HG03196 (cell line): ENCODE measurements at regions not wholly inside any gene's neighbourhood (a gene's known extent, or its start where the extent isn't known, plus 50 kb on each side); places are given as distances from the start of the nearest gene placed in this dataset.
"Not testable (repeated sequence)": the region's sequence is repeated elsewhere in the genome, so short reads cannot be mapped to it uniquely, and the experiment has no call there.

Experiments used
- ATAC-seq: cut with Tn5 transposase; IDR thresholded peaks from one replicate; pipeline ENCODE4 v1.9.1; 2021; ENCODE audit not compliant: unreplicated experiment

DNA sequence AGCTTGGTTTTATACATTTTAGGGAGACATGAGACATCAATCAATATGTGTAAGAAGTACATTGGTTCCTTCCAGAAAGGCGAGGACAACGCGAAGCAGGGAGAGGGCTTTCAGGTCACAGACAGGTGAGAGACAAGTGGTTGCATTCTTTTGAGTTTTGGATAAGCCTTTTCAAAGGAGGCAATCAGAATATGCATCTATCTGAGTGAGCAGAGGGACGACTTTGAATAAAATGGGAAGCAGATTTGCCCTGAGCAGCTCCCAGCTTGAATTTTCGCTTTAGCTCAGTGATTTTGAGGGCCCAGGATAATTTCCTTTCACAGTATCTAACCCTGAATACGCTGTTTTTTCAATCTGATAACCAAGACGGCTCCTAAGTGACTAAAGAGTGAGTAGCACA, 82.5 kb upstream of the MYO3A start:
- no peak for ATAC-seq

DNA sequence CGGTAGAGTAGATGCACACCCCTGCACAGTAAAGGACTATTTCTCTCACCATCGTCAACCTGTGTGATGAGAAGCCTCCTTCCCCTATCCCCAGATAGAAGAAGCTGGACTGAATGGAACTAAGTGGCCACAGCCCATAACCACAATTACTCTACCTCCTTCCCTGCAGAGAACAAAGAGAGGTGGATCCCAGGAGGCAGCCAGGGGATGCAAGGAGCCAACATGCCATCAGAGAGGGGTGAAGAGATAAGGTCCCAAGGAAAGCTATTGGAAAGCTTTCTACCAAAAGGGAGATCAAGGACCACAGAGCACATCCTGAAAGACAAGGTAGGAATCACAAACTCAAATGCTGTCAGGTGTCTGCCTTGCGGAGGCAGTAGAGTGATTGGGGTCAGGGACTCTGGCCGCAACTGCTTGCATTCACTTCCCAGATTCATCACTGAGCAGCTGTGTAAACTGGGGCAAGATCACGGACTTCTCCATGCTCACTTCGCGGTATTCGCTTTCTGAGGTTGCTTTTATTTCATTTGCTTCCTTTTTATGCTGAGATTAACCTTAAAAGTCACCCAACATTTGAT, 81.6 kb upstream of the MYO3A start:
- ATAC-seq, result no peak

DNA sequence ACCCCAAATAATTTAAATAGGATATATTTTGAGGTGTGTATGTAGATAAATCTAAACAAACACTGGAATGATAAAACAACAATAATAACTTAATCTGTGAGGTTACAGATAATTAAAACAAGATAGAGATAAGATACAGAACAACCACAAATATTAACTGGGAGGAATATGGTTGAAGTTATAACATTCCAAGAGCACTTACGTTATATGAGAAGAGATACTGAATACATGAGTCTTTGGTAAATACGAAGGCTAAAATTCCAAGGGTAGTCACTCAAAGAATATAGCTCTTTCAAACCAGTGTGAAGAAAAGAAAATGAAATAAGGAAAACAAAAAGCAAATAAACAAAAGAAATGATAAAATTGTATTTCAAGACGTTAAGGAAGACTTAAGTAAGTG, 76.0 kb upstream of the MYO3A start:
- ATAC-seq, result no peak

DNA sequence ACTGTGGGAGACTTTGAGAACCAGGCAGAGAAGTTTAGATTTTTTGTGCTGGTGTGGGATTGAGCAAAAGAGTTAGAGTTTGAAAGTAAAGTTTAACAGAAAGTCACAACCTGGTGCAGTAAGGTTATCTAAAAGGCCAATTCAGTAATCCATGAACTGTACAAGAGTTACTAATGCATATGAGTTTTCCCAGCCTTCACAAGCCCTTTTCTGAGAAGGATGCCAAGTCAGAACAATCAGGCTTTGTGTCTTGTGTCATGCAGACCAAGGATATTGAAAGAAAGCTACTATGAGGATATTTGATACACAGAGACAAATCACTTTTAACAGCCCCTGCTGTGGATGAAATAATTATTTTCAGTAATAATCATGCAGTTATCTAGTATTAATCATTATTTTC, 68.8 kb upstream of the MYO3A start:
- ATAC-seq, result no peak

DNA sequence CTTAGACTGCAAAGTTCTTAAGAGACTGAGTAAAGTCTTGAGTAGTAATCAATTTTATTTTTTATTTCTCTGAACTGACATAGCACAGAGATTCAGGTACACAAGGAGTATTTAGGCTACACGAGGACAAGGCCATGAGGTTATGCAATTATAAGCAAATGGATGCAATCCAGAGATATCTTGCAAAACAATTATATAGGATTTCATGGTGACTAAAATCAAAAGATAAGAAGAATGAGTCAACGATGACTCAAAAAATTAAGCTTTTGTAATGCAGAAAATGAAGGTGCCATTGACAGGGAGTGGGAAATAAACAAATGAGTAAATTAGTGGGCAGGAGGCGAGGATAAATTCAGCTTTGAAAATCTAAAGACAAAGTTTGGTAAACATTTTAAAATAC, 66.7 kb upstream of the MYO3A start:
- no peak for ATAC-seq

DNA sequence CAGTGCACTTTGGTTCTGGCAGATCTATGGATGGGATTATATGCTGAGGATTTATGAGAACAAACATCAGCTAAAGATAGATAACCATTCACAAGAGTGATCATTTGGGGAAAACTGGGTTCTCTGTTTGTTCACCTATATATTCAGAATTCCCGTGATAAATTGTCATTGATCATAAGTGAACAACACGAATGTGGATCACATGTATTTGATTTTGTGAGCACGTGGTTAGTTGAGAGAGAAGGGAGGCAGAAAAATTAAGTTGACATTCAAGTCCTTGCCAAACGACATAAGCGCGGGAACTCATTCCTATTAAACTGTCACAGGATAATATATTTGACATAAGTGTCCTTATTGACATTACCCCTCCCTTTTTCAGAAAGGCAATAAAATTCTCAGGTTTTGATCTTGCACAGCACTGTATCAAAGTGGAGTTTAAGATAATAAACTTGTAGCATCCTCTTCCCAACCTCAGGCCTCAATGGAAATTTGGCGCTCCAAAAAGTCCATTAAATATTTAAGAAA, 64.9 kb upstream of the MYO3A start:
- no peak for ATAC-seq

DNA sequence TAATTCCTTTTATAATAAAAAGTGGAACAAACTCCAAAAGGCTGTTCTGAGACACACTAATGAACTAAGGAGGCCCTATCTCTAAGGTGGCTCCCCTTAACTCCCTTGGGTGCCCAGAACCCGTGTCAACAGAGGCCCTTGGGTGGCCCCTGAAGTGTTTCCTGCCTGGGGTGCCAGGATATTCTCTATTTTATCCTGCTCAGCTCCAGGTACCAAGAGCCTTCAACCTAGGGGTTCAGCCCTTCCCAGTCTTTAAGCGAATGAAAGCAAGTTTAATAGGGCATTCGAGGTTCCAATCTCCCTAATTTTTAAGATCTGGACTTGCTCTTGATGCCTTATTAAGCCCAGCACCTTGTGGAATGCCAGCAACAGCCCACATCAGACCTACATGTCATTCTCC, 64.4 kb upstream of the MYO3A start:
- no peak for ATAC-seq

DNA sequence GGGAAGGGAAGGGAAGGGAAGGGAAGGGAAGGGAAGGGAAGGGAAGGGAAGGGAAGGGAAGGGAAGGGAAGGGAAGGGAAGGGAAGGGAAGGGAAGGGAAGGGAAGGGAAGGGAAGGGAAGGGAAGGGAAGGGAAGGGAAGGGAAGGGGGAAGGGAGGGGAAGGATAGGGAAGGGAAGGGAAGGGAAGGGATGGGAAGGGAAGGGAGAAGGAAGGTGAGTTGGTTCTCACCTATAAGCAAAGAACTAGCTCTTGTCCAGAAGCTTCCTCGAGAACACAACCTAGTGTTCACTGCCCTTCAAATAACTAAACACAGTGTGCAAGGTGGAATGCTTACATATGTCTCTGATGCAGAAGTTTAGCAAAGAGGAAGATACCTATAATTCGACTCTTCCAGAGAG, 59.6 kb upstream of the MYO3A start:
- not testable (repeated sequence) for ATAC-seq

DNA sequence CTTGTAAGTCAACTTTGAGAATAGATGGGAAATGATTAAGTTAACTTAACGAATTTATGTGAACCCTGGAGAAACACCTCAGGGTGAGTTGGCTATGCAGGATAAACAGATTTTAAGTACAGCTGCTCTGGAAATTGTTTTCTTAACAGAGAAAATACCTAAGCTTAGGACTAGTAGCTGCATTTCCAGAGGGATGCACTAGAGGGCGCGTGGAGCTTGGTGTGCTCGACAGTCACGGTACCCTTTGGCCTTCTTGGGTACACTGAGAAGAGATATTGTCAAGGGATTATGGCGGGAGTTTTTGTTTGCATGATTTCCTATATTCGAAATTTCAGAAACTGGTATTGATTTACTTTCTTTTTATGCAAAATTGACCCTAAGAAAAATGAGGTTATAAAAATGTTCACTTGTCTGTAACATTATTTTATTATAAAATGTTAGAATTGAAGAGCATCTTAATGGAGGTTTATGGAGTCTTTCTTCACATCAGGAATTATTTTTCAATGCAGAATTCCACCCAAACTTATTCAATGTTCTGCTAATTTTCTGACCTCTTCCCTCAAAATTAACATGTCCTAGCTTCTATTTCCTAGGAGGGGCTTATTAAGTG, 58.4 kb upstream of the MYO3A start:
- peak; percentile 85 for ATAC-seq

DNA sequence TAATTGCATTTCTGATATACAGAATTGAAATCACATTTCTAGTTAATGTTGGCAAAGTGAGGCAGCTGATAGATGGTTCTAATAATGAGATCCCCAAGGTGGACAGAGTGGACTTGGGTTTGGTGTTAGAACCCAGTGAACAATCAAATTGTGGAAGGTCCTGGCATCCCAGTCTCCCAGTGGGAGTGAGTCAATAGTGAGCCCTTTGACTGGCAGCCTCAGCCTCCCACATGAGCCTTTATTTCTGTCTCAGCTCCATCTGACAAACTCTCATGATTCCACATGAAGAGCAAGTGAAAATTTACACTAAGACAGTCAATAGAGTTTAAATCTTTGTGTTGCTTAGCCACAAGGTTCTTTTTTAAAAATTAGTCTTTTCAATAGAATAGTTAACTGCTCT, 56.7 kb upstream of the MYO3A start:
- no peak for ATAC-seq
